ENCODE measurements at regions not wholly inside any gene's neighbourhood (a gene's known extent, or its start where the extent isn't known, plus 50 kb on each side); places are given as distances from the start of the nearest gene placed in this dataset.
"Not testable (repeated sequence)": the region's sequence is repeated elsewhere in the genome, so short reads cannot be mapped to it uniquely, and the experiment has no call there.

DNA sequence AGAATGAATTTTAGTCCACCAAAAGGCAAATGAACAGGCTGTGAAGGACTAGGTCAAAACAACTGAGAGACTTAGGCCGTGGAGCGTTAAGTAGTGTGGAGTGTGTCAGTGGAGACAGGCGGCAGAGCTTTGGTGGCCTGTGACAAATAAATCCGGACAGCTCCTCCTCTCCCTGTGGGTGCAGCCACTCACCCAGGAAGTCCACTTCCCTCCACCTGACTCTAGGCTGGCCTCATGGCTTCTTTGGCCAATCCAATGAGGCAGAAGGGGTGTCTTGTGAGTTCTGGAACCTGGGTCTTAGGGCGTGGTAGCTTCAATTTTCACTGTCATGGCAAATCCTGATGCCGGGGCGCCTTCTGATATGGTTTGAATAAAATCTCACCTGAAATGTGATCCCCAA lies 180.9 kb upstream of the C14orf180 start:
- DNase-seq (ENCODE audit: low spot score) = no peak

DNA sequence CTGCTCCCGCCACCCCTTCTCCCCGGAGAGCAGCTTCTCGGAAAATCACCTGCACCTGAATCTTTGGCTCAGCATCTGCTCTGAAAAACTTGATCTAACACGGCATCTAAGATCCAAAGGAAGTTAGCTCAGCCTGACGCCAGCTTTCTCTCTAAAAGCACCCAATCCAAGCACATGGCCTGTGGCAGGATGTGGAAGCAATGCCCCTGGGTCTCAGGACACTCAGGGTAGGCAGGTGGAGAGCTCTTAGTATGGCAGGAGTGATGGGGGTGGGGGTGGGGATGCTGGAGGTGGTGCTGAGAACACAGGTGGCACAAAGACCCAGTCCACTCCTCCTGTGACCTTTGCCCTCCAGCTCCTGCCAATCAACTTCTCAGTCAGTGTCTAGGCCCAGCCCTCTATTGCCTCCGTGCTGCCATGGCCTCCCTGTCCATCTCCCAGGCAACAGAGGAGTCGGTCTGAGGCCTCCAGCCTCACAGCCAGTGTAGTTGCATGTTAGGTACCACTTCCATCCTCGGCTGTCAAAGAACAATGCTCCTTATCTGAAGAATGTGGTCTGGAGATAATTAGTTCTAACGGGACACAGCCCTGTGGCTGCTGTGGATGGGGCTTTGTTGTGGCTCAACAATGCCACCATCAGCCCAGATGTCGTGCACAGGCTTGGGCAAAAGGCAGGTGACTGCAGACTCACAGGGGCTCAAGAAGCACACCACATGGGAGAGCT lies 180.0 kb upstream of the C14orf180 start:
- DNase-seq (ENCODE audit: low spot score) = no peak

DNA sequence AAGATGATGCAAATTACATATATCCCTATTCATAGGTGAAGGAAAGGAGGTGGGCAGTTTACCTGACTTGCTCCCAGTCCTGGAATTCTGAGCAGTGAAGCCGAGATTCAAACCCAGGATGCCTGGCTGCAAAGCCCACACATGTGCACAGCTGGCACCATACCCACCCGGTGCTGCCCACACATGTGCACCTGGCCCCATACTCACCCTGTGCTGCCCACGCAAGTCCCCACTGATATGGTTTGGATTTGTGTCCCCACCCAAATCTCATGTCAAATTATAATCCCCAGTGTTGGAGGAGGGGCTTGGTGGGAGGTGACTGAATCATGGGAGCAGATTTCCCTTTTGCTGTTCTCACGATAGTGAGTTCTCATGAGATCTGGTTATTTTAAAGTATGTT lies 179.2 kb upstream of the C14orf180 start:
- DNase-seq (ENCODE audit: low spot score) = no peak

DNA sequence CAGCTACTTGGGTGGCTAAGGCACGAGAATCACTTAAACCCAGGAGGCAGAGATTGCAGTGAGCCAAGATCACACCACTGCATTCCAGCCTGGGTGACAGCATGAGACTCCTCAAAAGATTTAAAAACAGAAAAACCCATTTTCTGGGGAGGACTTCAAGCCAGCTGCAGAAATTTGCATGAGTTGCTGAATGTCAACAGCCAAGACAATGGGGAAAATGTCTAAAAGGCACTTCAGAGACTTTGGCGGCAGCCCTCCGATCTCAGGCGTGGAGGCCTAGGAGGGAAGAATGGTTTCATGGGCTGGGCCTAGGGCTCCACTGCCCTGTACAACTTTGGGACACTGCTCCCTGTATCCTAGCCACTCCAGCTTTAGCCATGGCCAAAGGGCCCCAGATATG lies 177.8 kb upstream of the C14orf180 start:
- DNase-seq (ENCODE audit: low spot score) = no peak

GRCh38 chr14:104402303-104402702 lies 177.3 kb upstream of the C14orf180 start:
- not testable (repeated sequence) for DNase-seq (ENCODE audit: low spot score)

DNA sequence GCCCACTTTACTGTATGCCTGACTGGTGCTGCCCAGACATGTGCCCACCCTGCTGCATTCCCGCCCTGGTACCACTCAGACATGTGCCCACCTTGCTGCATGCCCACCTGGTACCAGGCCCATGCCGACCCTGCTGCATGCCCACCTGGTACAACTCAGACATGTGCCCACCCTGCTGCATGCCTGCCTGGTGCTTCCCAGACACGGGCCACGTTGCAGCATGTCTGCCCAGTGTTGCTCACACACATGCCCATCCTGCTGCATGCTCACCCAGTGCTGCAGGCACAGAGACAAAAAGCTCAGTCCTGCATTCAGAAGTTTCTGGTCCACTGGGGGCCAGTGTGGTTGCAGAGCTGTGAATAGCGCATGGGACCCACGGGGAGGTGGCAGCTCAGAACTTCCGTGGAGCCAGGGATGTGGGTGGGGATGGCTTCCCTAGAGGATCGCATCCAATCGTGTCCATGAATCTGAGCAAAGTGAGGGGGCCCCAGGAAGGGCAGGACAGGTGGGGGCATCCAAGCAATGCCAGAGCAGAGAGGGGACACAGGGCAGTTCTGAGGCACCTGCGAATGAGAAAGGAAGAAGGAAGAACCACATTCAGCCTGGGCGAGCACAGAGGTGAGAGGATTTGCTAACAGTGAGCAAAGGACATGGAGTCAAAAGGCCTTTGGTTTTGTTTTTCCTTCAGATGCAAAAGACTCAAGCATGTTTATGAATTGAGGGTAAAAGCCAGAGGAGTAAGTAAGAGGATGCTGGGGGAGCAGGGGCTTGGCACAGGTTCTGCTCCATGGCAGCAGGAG lies 175.9 kb upstream of the C14orf180 start:
- no peak for DNase-seq (ENCODE audit: low spot score)

- DNase-seq (ENCODE audit: low spot score) = no peak
Observed at GRCh38 chr14:104404922-104405321, 174.6 kb upstream of the C14orf180 start.

- DNase-seq (ENCODE audit: low spot score) = no peak
Observed at GRCh38 chr14:104405360-104406226, 174.0 kb upstream of the C14orf180 start.

GRCh38 chr14:104406831-104407230 lies 172.7 kb upstream of the C14orf180 start:
- no peak for DNase-seq (ENCODE audit: low spot score)

GRCh38 chr14:104416383-104416782 lies 163.2 kb upstream of the C14orf180 start:
- DNase-seq (ENCODE audit: low spot score) = no peak

- DNase-seq (ENCODE audit: low spot score) = no peak
Observed at GRCh38 chr14:104419865-104420505, 159.6 kb upstream of the C14orf180 start.

- not testable (repeated sequence) for DNase-seq (ENCODE audit: low spot score)
Observed at GRCh38 chr14:104420523-104420922, 159.0 kb upstream of the C14orf180 start.

DNA sequence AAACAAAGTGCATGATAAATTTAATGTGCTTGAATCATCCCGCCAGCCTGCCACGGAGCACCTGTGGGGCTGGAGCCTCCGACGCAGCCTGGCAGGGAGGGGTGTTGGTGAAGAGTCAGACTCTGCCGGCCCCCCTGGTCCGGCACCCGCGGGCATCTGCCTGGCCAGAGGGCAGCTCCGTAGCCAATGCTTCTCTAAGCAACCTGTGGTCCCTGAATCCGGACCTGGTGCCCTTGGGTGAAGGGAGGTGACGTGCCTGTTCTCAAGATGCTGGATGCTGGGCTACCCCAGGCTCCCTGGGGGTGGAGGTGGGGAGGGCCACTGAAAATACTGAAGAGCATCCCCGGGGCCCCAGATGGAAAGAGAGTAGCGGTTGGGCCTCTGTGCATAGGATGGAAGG lies 158.6 kb upstream of the C14orf180 start:
- DNase-seq (ENCODE audit: low spot score) = no peak

DNA sequence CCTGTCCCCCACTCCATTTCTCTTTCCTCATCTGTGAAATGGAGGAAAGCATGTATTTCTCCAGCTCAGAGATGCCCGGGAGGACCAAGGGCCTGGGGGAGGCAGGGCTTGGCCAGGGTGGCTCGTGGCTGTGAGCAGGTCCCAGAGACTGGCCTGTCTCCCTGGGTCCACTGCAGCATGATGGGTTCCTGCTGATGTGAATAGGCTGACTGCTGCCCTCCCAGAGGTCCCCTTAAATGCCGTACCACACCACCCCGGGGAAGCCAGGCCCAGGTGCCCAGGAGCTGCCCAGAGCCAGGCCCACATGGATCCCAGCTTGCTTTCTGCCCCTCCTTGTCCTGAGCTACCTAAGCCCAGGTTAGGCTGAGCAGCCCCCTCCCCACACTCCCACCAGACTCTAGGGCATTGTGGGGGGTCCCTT lies 158.2 kb upstream of the C14orf180 start:
- peak; percentile 15 for DNase-seq (ENCODE audit: low spot score)

DNA sequence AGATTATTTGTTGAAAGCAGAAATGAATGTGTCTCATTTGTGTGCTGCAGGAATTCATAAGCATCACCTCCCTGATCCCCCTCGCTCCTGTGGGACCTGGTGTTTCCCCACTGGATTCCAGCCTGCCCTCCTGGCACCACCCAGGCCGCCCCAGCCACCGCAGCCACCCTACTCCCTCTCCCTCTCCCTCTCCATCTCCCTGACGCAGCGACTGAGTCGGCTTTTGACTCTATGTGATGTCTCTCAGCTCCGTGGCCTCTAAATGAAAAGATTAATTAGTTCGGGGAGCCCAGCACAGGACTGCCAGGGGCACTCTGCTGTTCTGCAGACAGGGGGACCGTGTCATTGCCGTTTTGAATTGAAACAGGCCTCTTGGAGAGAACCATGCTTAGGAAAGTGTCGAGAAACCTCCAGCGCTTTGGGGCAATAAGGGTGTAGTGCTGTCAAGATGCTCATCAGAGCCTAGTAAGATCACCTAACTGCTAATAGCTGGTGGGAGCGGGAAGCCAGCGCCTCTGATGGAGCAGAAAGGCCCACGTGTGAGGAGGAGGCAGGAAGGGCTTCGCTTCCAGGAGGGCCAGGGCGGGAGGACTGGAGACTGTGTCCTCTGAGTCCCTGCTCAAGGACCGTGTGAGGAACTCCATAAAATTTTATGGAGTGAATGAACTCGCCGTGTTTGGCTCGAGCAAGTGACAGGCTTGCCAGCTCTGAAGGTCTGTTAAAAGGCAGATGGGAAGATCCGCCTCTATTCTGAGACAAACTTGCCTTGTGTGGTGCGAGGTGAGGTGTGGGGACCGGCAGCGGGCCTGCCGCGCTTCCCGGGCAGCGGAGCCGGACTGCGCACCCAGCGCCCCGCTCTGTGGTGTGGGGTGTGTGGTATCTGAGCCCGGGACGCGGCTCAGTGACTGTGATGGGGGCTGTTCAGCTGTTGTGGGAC lies 157.4 kb upstream of the C14orf180 start:
- DNase-seq (ENCODE audit: low spot score) = peak; percentile 27

GRCh38 chr14:104422837-104423681 lies 156.5 kb upstream of the C14orf180 start:
- DNase-seq (ENCODE audit: low spot score) = peak; percentile 18

- DNase-seq (ENCODE audit: low spot score) = peak; percentile 32
Observed at GRCh38 chr14:104423701-104424405, 155.7 kb upstream of the C14orf180 start.

GRCh38 chr14:104424406-104425072 lies 155.0 kb upstream of the C14orf180 start:
- DNase-seq (ENCODE audit: low spot score) = peak; percentile 34
